ENCODE measurements at regions not wholly inside any gene's neighbourhood (a gene's known extent, or its start where the extent isn't known, plus 50 kb on each side); places are given as distances from the start of the nearest gene placed in this dataset.
"Not testable (repeated sequence)": the region's sequence is repeated elsewhere in the genome, so short reads cannot be mapped to it uniquely, and the experiment has no call there.

GRCh38 chrX:65902011-65902410 lies 137.9 kb downstream of the VSIG4 start:
- CTCF ChIA-PET, result no interaction called here
- no peaks in the 10 kb centered on the region for H3K4me1 Mint-ChIP-seq (ENCODE audit: low read depth, unreplicated experiment)

GRCh38 chrX:65900850-65901844 lies 138.7 kb downstream of the VSIG4 start:
- Mint-ChIP-seq H3K36me3 (ENCODE audit: insufficient read depth, unreplicated experiment) (no peaks in the 10 kb centered on the region), H3K27me3 (ENCODE audit: insufficient read depth, unreplicated experiment) (no peaks in the 10 kb centered on the region), H3K4me1 (ENCODE audit: low read depth, unreplicated experiment) (no peaks in the 10 kb centered on the region), H3K27ac (ENCODE audit: unreplicated experiment) (no peak overlapping the region), H3K4me3 (ENCODE audit: unreplicated experiment) (no peak overlapping the region), H3K9me3 (ENCODE audit: unreplicated experiment) (no peaks in the 10 kb centered on the region)
- intact Hi-C loops (cut with micrococcal nuclease; ENCODE audit: unreplicated experiment), result no loop called here
- Histone ChIP-seq H3K36me3 (ENCODE audit: control insufficient read depth, insufficient read depth, low read length) (no peaks in the 10 kb centered on the region), H3K4me1 (no peaks in the 10 kb centered on the region), H3K9me3 (no peaks in the 10 kb centered on the region), H3K4me3 (ENCODE audit: low read depth, low read length) (no peak overlapping the region), H3K27me3 (replicated peaks; ENCODE audit: control insufficient read depth, insufficient read depth, low read length) (no peaks in the 10 kb centered on the region)
- no peak for DNase-seq
- no peak for TF ChIP-seq CTCF (IDR thresholded peaks at IDR 0.05; ENCODE audit: insufficient read depth in 1 of 2, low read depth in 1 of 2, low read length in 1 of 2, severe bottlenecking in 1 of 2, unreplicated experiment in 1 of 2)
- POLR2A ChIA-PET, result no interaction called here
- no TSS peak for BruUV-seq (replicated peaks)
- CTCF ChIA-PET, result no interaction called here

More at GRCh38 chrX:65902011-65902410, 137.9 kb downstream of the VSIG4 start:
- no peak for DNase-seq
- POLR2A ChIA-PET, result no interaction called here
- intact Hi-C loops (cut with micrococcal nuclease; ENCODE audit: unreplicated experiment), result no loop called here
- Histone ChIP-seq H3K4me1 (no peaks in the 10 kb centered on the region), H3K4me3 (ENCODE audit: low read depth, low read length) (no peak overlapping the region), H3K36me3 (ENCODE audit: control insufficient read depth, insufficient read depth, low read length) (no peaks in the 10 kb centered on the region), H3K27me3 (replicated peaks; ENCODE audit: control insufficient read depth, insufficient read depth, low read length) (no peaks in the 10 kb centered on the region), H3K9me3 (no peaks in the 10 kb centered on the region)
- H3K27ac Mint-ChIP-seq (ENCODE audit: unreplicated experiment), result no peak overlapping the region
- BruUV-seq (replicated peaks), result no TSS peak
- no peaks in the 10 kb centered on the region for H3K9me3 Mint-ChIP-seq (ENCODE audit: unreplicated experiment)
- H3K27me3 Mint-ChIP-seq (ENCODE audit: insufficient read depth, unreplicated experiment), result no peaks in the 10 kb centered on the region
- H3K4me3 Mint-ChIP-seq (ENCODE audit: unreplicated experiment), result no peak overlapping the region
- H3K36me3 Mint-ChIP-seq (ENCODE audit: insufficient read depth, unreplicated experiment), result no peaks in the 10 kb centered on the region
- no peak for TF ChIP-seq CTCF (IDR thresholded peaks at IDR 0.05; ENCODE audit: insufficient read depth in 1 of 2, low read depth in 1 of 2, low read length in 1 of 2, severe bottlenecking in 1 of 2, unreplicated experiment in 1 of 2)

GRCh38 chrX:65894133-65894532 lies 145.7 kb downstream of the VSIG4 start:
- no peaks in the 10 kb centered on the region for H3K27me3 Mint-ChIP-seq (ENCODE audit: insufficient read depth, unreplicated experiment)
- H3K9me3 Mint-ChIP-seq (ENCODE audit: unreplicated experiment), result no peaks in the 10 kb centered on the region
- Histone ChIP-seq H3K36me3 (ENCODE audit: control insufficient read depth, insufficient read depth, low read length) (no peaks in the 10 kb centered on the region), H3K9me3 (no peaks in the 10 kb centered on the region), H3K4me1 (no peaks in the 10 kb centered on the region), H3K27me3 (replicated peaks; ENCODE audit: control insufficient read depth, insufficient read depth, low read length) (no peaks in the 10 kb centered on the region), H3K4me3 (ENCODE audit: low read depth, low read length) (no peak overlapping the region)
- intact Hi-C loops (cut with micrococcal nuclease; ENCODE audit: unreplicated experiment), result no loop called here
- H3K36me3 Mint-ChIP-seq (ENCODE audit: insufficient read depth, unreplicated experiment), result no peaks in the 10 kb centered on the region
- CTCF ChIA-PET, result no interaction called here
- H3K27ac Mint-ChIP-seq (ENCODE audit: unreplicated experiment), result no peak overlapping the region
- H3K4me1 Mint-ChIP-seq (ENCODE audit: low read depth, unreplicated experiment), result no peaks in the 10 kb centered on the region
- no TSS peak for BruUV-seq (replicated peaks)
- no peak for DNase-seq
- no peak overlapping the region for H3K4me3 Mint-ChIP-seq (ENCODE audit: unreplicated experiment)
- POLR2A ChIA-PET, result no interaction called here
- TF ChIP-seq CTCF (IDR thresholded peaks at IDR 0.05; ENCODE audit: insufficient read depth in 1 of 2, low read depth in 1 of 2, low read length in 1 of 2, severe bottlenecking in 1 of 2, unreplicated experiment in 1 of 2), result no peak

GRCh38 chrX:65891817-65892216 lies 148.1 kb downstream of the VSIG4 start:
- H3K27me3 Mint-ChIP-seq (ENCODE audit: insufficient read depth, unreplicated experiment); H3K9me3 ChIP-seq; H3K27me3 ChIP-seq (replicated peaks; ENCODE audit: control insufficient read depth, insufficient read depth, low read length); H3K36me3 Mint-ChIP-seq (ENCODE audit: insufficient read depth, unreplicated experiment); H3K4me3 Mint-ChIP-seq (ENCODE audit: unreplicated experiment); CTCF ChIA-PET; H3K27ac Mint-ChIP-seq (ENCODE audit: unreplicated experiment); H3K4me1 ChIP-seq; H3K4me3 ChIP-seq (ENCODE audit: low read depth, low read length); H3K36me3 ChIP-seq (ENCODE audit: control insufficient read depth, insufficient read depth, low read length); H3K4me1 Mint-ChIP-seq (ENCODE audit: low read depth, unreplicated experiment); DNase-seq; intact Hi-C loops (cut with micrococcal nuclease; ENCODE audit: unreplicated experiment); POLR2A ChIA-PET; H3K9me3 Mint-ChIP-seq (ENCODE audit: unreplicated experiment); BruUV-seq (replicated peaks): not testable (repeated sequence)

GRCh38 chrX:65888150-65888549 lies 151.7 kb downstream of the VSIG4 start:
- H3K9me3 ChIP-seq; H3K4me1 ChIP-seq; BruUV-seq (replicated peaks); H3K36me3 Mint-ChIP-seq (ENCODE audit: insufficient read depth, unreplicated experiment); POLR2A ChIA-PET; DNase-seq; H3K27me3 ChIP-seq (replicated peaks; ENCODE audit: control insufficient read depth, insufficient read depth, low read length); H3K4me3 ChIP-seq (ENCODE audit: low read depth, low read length); H3K27me3 Mint-ChIP-seq (ENCODE audit: insufficient read depth, unreplicated experiment); H3K27ac Mint-ChIP-seq (ENCODE audit: unreplicated experiment); intact Hi-C loops (cut with micrococcal nuclease; ENCODE audit: unreplicated experiment); H3K36me3 ChIP-seq (ENCODE audit: control insufficient read depth, insufficient read depth, low read length); H3K4me1 Mint-ChIP-seq (ENCODE audit: low read depth, unreplicated experiment); H3K9me3 Mint-ChIP-seq (ENCODE audit: unreplicated experiment); H3K4me3 Mint-ChIP-seq (ENCODE audit: unreplicated experiment); CTCF ChIA-PET: not testable (repeated sequence)
